ENCODE measurements at regions not wholly inside any gene's neighbourhood (a gene's known extent, or its start where the extent isn't known, plus 50 kb on each side); places are given as distances from the start of the nearest gene placed in this dataset.
A peak's percentile ranks its signal among the peaks of the same experiment; 100 is the strongest.
"Not testable (repeated sequence)": the region's sequence is repeated elsewhere in the genome, so short reads cannot be mapped to it uniquely, and the experiment has no call there.

GRCh38 chr15:20100604-20101270 lies 440.9 kb downstream of the GOLGA6L6 start:
- intact Hi-C loops (cut with micrococcal nuclease; ENCODE audit: unreplicated experiment), result not testable (repeated sequence)

GRCh38 chr15:20095699-20096303 lies 445.8 kb downstream of the GOLGA6L6 start:
- H3K9me3 Mint-ChIP-seq (ENCODE audit: unreplicated experiment); H3K9me3 ChIP-seq; CTCF ChIA-PET; H3K27ac Mint-ChIP-seq (ENCODE audit: unreplicated experiment); H3K27me3 ChIP-seq (replicated peaks; ENCODE audit: control insufficient read depth, insufficient read depth, low read length); H3K4me1 Mint-ChIP-seq (ENCODE audit: low read depth, unreplicated experiment); BruUV-seq (replicated peaks); POLR2A ChIA-PET; DNase-seq; H3K36me3 ChIP-seq (ENCODE audit: control insufficient read depth, insufficient read depth, low read length); intact Hi-C loops (cut with micrococcal nuclease; ENCODE audit: unreplicated experiment); H3K4me3 Mint-ChIP-seq (ENCODE audit: unreplicated experiment); H3K27me3 Mint-ChIP-seq (ENCODE audit: insufficient read depth, unreplicated experiment); H3K36me3 Mint-ChIP-seq (ENCODE audit: insufficient read depth, unreplicated experiment); H3K4me1 ChIP-seq; H3K4me3 ChIP-seq (ENCODE audit: low read depth, low read length): not testable (repeated sequence)

More at GRCh38 chr15:20100604-20101270, 440.9 kb downstream of the GOLGA6L6 start:
- H3K36me3 ChIP-seq (ENCODE audit: control insufficient read depth, insufficient read depth, low read length); DNase-seq; H3K4me1 Mint-ChIP-seq (ENCODE audit: low read depth, unreplicated experiment); H3K9me3 Mint-ChIP-seq (ENCODE audit: unreplicated experiment); H3K27me3 Mint-ChIP-seq (ENCODE audit: insufficient read depth, unreplicated experiment); H3K9me3 ChIP-seq; H3K36me3 Mint-ChIP-seq (ENCODE audit: insufficient read depth, unreplicated experiment); CTCF ChIA-PET; H3K4me3 Mint-ChIP-seq (ENCODE audit: unreplicated experiment); POLR2A ChIA-PET; H3K27ac Mint-ChIP-seq (ENCODE audit: unreplicated experiment); BruUV-seq (replicated peaks); H3K27me3 ChIP-seq (replicated peaks; ENCODE audit: control insufficient read depth, insufficient read depth, low read length); H3K4me3 ChIP-seq (ENCODE audit: low read depth, low read length); H3K4me1 ChIP-seq: not testable (repeated sequence)

- peak in 1 of 2 experiments; percentile 34 for DNase-seq
- H3K27me3 ChIP-seq (replicated peaks; ENCODE audit: control insufficient read depth, insufficient read depth, low read length); CTCF ChIA-PET; H3K27me3 Mint-ChIP-seq (ENCODE audit: insufficient read depth, unreplicated experiment); POLR2A ChIA-PET; intact Hi-C loops (cut with micrococcal nuclease; ENCODE audit: unreplicated experiment); H3K36me3 ChIP-seq (ENCODE audit: control insufficient read depth, insufficient read depth, low read length); H3K4me3 Mint-ChIP-seq (ENCODE audit: unreplicated experiment); H3K27ac Mint-ChIP-seq (ENCODE audit: unreplicated experiment); H3K4me3 ChIP-seq (ENCODE audit: low read depth, low read length); H3K4me1 ChIP-seq; H3K4me1 Mint-ChIP-seq (ENCODE audit: low read depth, unreplicated experiment); H3K9me3 Mint-ChIP-seq (ENCODE audit: unreplicated experiment); H3K36me3 Mint-ChIP-seq (ENCODE audit: insufficient read depth, unreplicated experiment); H3K9me3 ChIP-seq; BruUV-seq (replicated peaks): not testable (repeated sequence)
These were observed 452.1 kb downstream of the GOLGA6L6 start for GRCh38 chr15:20089541-20089940.

GRCh38 chr15:20084026-20084425 lies 457.6 kb downstream of the GOLGA6L6 start:
- H3K36me3 Mint-ChIP-seq (ENCODE audit: insufficient read depth, unreplicated experiment); POLR2A ChIA-PET; H3K36me3 ChIP-seq (ENCODE audit: control insufficient read depth, insufficient read depth, low read length); H3K4me1 ChIP-seq; BruUV-seq (replicated peaks); H3K27me3 ChIP-seq (replicated peaks; ENCODE audit: control insufficient read depth, insufficient read depth, low read length); H3K4me3 ChIP-seq (ENCODE audit: low read depth, low read length); H3K9me3 ChIP-seq; intact Hi-C loops (cut with micrococcal nuclease; ENCODE audit: unreplicated experiment); H3K9me3 Mint-ChIP-seq (ENCODE audit: unreplicated experiment); DNase-seq; H3K4me1 Mint-ChIP-seq (ENCODE audit: low read depth, unreplicated experiment); H3K27me3 Mint-ChIP-seq (ENCODE audit: insufficient read depth, unreplicated experiment); CTCF ChIA-PET; H3K4me3 Mint-ChIP-seq (ENCODE audit: unreplicated experiment); H3K27ac Mint-ChIP-seq (ENCODE audit: unreplicated experiment): not testable (repeated sequence)

- BruUV-seq (replicated peaks); intact Hi-C loops (cut with micrococcal nuclease; ENCODE audit: unreplicated experiment); H3K9me3 ChIP-seq; H3K4me3 ChIP-seq (ENCODE audit: low read depth, low read length); H3K36me3 Mint-ChIP-seq (ENCODE audit: insufficient read depth, unreplicated experiment); H3K27ac Mint-ChIP-seq (ENCODE audit: unreplicated experiment); H3K36me3 ChIP-seq (ENCODE audit: control insufficient read depth, insufficient read depth, low read length); H3K27me3 Mint-ChIP-seq (ENCODE audit: insufficient read depth, unreplicated experiment); H3K9me3 Mint-ChIP-seq (ENCODE audit: unreplicated experiment); H3K27me3 ChIP-seq (replicated peaks; ENCODE audit: control insufficient read depth, insufficient read depth, low read length); POLR2A ChIA-PET; H3K4me1 ChIP-seq; H3K4me3 Mint-ChIP-seq (ENCODE audit: unreplicated experiment); H3K4me1 Mint-ChIP-seq (ENCODE audit: low read depth, unreplicated experiment); CTCF ChIA-PET: not testable (repeated sequence)
- peak in 1 of 2 experiments; percentile 41 for DNase-seq
These were observed 467.5 kb downstream of the GOLGA6L6 start for GRCh38 chr15:20074082-20074481.

- H3K4me3 Mint-ChIP-seq (ENCODE audit: unreplicated experiment), result not testable (repeated sequence)
These were observed 472.6 kb downstream of the GOLGA6L6 start for GRCh38 chr15:20069043-20069442.

GRCh38 chr15:20066173-20066572 lies 475.4 kb downstream of the GOLGA6L6 start:
- H3K9me3 Mint-ChIP-seq (ENCODE audit: unreplicated experiment); intact Hi-C loops (cut with micrococcal nuclease; ENCODE audit: unreplicated experiment); DNase-seq; H3K36me3 Mint-ChIP-seq (ENCODE audit: insufficient read depth, unreplicated experiment); BruUV-seq (replicated peaks); H3K27ac Mint-ChIP-seq (ENCODE audit: unreplicated experiment); H3K36me3 ChIP-seq (ENCODE audit: control insufficient read depth, insufficient read depth, low read length); H3K9me3 ChIP-seq; H3K27me3 Mint-ChIP-seq (ENCODE audit: insufficient read depth, unreplicated experiment); CTCF ChIA-PET; H3K4me1 ChIP-seq; H3K4me3 ChIP-seq (ENCODE audit: low read depth, low read length); H3K4me1 Mint-ChIP-seq (ENCODE audit: low read depth, unreplicated experiment); H3K4me3 Mint-ChIP-seq (ENCODE audit: unreplicated experiment); H3K27me3 ChIP-seq (replicated peaks; ENCODE audit: control insufficient read depth, insufficient read depth, low read length); POLR2A ChIA-PET: not testable (repeated sequence)

More at GRCh38 chr15:20069043-20069442, 472.6 kb downstream of the GOLGA6L6 start:
- H3K4me1 Mint-ChIP-seq (ENCODE audit: low read depth, unreplicated experiment); intact Hi-C loops (cut with micrococcal nuclease; ENCODE audit: unreplicated experiment); H3K27me3 Mint-ChIP-seq (ENCODE audit: insufficient read depth, unreplicated experiment); H3K36me3 Mint-ChIP-seq (ENCODE audit: insufficient read depth, unreplicated experiment); CTCF ChIA-PET; H3K9me3 Mint-ChIP-seq (ENCODE audit: unreplicated experiment); H3K27me3 ChIP-seq (replicated peaks; ENCODE audit: control insufficient read depth, insufficient read depth, low read length); BruUV-seq (replicated peaks); H3K36me3 ChIP-seq (ENCODE audit: control insufficient read depth, insufficient read depth, low read length); H3K9me3 ChIP-seq; H3K27ac Mint-ChIP-seq (ENCODE audit: unreplicated experiment); H3K4me3 ChIP-seq (ENCODE audit: low read depth, low read length); POLR2A ChIA-PET; H3K4me1 ChIP-seq; DNase-seq: not testable (repeated sequence)
